ENCODE measurements at regions not wholly inside any gene's neighbourhood (a gene's known extent, or its start where the extent isn't known, plus 50 kb on each side); places are given as distances from the start of the nearest gene placed in this dataset.

DNA sequence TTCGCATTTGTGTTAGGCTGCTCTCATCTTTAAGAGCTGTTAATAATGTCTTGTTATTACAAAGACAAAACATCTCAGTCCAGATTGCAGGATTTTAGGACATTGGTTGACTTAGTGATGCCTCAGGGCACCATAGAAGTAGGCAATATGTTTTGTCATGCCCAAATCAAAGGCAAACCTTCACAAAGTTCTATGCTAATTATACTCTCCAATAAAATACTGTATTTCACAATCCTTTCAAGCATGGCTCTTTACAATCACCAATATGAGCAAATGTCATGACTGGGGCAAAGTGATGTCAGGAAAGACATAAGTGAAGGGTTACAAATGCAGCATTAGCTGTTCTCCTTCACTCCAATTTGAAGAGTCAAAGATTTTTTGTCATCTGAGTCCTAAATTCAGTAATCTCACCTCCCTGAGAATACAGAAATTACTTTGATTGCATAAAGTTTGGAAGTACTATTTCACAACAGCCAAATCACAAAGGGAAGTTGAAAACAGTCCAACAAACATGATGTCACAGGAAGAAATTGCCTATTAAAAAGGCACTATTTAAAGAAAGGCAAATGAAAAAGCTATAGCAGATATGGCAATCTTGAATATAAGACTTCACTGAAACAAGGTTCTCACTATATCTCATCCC, 303.2 kb downstream of the PRR16 start:
- DNase-seq (ENCODE audit: low spot score): no peak
- no peak overlapping the region for H3K4me3 ChIP-seq
- TF ChIP-seq, protein P1, sequence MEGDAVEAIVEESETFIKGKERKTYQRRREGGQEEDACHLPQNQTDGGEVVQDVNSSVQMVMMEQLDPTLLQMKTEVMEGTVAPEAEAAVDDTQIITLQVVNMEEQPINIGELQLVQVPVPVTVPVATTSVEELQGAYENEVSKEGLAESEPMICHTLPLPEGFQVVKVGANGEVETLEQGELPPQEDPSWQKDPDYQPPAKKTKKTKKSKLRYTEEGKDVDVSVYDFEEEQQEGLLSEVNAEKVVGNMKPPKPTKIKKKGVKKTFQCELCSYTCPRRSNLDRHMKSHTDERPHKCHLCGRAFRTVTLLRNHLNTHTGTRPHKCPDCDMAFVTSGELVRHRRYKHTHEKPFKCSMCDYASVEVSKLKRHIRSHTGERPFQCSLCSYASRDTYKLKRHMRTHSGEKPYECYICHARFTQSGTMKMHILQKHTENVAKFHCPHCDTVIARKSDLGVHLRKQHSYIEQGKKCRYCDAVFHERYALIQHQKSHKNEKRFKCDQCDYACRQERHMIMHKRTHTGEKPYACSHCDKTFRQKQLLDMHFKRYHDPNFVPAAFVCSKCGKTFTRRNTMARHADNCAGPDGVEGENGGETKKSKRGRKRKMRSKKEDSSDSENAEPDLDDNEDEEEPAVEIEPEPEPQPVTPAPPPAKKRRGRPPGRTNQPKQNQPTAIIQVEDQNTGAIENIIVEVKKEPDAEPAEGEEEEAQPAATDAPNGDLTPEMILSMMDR (IDR thresholded peaks at IDR 0.05): no peak
- no peak overlapping the region for H3K27ac ChIP-seq

DNA sequence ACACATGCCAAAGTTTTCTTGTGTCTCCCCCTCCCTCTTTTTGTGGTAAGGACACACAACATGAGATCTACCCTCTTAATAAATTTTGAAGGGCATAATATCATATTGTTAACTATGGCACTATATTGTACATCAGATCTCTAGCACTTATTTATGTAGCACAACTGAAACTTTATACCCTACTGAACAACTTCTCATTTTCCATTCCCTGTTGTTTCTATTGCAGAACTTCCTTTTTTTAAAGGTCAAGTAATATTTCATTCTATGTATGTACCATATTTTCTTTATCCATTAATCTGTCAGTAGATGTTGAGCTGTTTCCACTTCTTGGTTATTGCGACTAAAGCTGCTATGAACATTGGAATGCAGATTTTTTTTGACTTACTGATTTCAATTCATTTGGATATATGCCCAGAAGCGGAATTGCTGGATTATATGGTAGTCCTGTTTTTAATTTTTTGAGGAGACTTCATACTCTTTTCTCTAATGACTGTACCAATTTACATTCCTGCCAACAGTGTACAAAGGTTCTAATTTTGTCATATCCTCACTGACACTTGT, 305.3 kb downstream of the PRR16 start:
- TF ChIP-seq, protein P1 (IDR thresholded peaks at IDR 0.05): no peak
- no peak for DNase-seq (ENCODE audit: low spot score)
- no peak overlapping the region for H3K27ac ChIP-seq
- H3K4me3 ChIP-seq: no peak overlapping the region

DNA sequence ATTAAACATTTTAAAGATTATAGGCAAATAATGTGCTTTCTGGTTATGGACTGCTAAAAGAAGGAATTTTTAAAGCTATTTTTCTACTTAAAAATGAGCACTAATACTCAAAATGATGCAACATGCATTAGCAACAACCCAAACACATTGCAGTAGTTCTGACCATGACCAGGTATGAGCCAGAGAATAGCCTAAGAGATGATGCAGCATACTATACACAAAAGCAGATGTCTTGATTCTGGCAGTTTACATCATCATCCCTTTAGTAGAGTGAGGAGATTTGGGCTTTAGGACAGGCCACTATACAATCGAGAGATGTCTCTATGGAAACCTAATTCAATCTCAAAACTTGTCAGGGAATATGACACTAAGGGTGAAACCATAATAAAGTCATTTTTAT, 307.1 kb downstream of the PRR16 start:
- Histone ChIP-seq H3K27ac (no peak overlapping the region), H3K4me3 (no peak overlapping the region)
- DNase-seq (ENCODE audit: low spot score): no peak
- TF ChIP-seq, protein P1 (IDR thresholded peaks at IDR 0.05): no peak

DNA sequence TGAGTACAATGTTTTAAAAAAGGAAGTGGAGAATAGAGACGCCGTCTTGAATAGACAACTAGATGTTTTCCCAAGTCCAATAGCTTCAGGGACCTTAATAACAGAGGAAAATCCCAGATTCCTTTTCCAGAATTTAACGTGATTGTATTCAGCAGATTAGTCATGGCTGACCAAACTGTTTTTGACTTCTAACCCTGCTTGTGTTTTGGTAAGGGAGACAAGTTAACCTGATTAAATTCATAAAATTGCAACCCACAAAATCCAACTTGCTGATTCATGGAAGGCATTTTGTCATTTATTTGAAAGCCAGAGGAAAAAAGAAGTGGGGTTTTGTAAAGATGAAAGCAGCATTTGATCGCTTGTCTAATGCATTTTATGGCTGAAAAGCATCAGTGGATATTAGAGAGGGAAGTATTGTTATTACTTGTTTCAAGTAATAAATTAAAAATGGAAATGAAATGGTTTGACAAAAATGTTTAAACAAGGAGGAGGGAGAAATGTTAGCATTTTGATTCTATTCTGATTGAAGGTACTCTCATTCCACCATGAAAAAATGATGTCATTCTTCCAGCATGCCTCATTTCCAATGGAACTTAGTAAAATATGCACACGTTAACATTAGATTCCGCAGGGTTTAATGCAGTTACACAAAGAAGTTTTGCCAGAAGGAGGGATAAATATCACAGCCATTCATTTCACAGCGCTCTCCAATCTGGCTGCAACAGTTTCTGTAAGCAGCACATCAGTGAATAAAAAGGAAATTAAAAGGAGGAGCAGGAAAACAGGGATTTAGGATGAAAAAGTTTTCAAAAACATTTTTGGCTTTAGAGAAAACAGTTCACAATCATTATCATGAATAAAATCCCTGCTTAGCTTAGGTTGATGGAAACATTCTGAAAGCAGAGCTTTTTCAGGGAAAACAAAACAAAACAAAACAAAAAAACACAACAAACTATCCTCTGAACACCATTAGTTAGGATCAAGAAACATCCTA, 314.7 kb downstream of the PRR16 start:
- Histone ChIP-seq H3K4me3 (peak overlapping the region; percentile 37), H3K27ac (no peak overlapping the region)
- DNase-seq (ENCODE audit: low spot score): no peak
- TF ChIP-seq, protein P1 (IDR thresholded peaks at IDR 0.05): no peak

DNA sequence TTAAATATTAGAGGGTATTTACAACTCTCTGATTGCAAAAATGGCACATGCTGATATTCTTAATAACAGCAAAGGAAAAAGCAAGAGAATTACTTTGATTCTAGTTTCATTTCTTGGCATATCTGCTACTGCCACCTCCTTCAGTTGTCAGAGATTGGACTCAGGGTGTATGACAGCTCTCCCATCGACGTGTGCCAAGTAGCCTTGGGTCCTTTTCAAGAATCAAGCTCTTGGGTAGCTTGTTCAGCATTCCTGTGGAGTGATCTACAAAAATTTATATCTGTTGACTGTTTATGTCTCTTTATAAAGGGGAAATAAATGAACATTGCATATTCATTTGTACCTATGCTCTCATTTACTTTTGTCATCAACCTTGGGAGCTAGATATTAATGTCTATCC, 315.6 kb downstream of the PRR16 start:
- Histone ChIP-seq H3K27ac (no peak overlapping the region), H3K4me3 (peak overlapping the region; percentile 37)
- no peak for DNase-seq (ENCODE audit: low spot score)
- TF ChIP-seq, protein P1 (IDR thresholded peaks at IDR 0.05): no peak

DNA sequence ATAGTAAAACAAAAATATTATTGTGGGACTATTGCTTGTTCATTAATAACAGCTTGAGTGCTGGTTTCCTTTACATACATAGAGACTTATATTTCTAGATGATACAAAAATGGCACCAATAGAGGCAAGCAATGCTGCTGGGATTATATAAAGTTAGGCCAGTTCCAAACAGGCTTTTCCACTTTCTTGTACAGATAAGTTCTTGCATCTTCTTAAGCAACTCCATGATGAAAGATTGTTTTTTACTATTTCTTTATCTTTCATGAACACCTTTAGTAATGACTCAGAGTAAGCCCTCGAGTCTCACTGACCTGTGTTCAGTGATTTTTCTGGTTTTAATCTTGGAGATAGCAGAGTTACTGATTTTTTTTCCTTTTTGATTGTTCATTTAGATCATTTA, 324.4 kb downstream of the PRR16 start:
- TF ChIP-seq, protein P1 (IDR thresholded peaks at IDR 0.05): no peak
- Histone ChIP-seq H3K27ac (no peak overlapping the region), H3K4me3 (no peak overlapping the region)
- no peak for DNase-seq (ENCODE audit: low spot score)
